ENCODE measurements at regions not wholly inside any gene's neighbourhood (a gene's known extent, or its start where the extent isn't known, plus 50 kb on each side); places are given as distances from the start of the nearest gene placed in this dataset.

DNA sequence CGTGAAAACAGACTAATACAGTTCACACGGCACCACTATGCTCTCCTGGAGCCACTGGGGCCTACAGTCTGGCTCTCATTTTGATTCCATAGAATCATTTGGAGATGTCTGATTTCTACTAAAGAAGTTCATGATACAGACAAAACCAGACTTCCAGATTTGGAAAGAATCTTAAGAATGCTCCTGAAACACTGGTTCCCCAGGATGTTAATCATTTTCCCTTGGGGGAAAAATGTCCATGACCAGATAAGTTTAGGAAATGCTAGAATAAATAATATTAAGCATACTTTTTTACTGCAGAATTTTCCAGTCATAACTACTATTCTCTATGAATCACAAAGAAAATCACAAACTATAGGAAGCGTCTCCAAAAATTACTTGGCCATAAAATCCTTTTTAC is 63.0 kb upstream of the RGS7 start:
- peaks cover 8% of the 10 kb centered on the region for H3K4me1 ChIP-seq (ENCODE audit: control insufficient read depth, insufficient read depth, low read length)
- no peaks in the 10 kb centered on the region for H3K9me3 ChIP-seq (ENCODE audit: control insufficient read depth in 2 of 2, low read length in 2 of 2)
- H3K27ac ChIP-seq (ENCODE audit: low read length), result no peak overlapping the region
- H3K27me3 ChIP-seq (ENCODE audit: control insufficient read depth in 1 of 2, insufficient read depth in 2 of 2, low read length in 2 of 2), result peaks cover 2 to 12% of the 10 kb centered on the region in 2 donors
- no peaks in the 10 kb centered on the region for H3K36me3 ChIP-seq (ENCODE audit: control insufficient read depth in 2 of 2, insufficient read depth in 2 of 2, low read length in 2 of 2)
- no peak overlapping the region for H3K9ac ChIP-seq (ENCODE audit: low read length in 2 of 2)
- no peak overlapping the region for H3K4me3 ChIP-seq (ENCODE audit: low read length in 2 of 2)

DNA sequence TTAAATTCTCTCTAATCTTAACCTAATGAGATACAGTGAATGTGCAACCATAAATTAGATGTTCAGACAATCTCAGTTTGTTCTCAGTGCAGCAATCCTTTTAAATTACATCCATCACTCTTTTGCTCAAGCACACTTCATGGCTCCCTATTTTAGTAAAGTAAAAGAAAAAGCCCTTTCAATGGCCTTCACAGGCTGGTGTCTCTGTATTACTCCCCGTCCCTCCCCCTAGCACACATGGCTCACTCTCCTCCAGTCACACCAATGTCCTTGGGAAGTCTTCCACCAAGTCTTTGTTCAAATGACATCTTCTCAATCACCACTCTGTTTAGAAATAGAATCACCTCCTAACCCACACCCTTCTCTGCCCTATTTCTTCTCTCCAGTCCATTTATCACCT is 60.3 kb upstream of the RGS7 start:
- Histone ChIP-seq H3K4me1 (ENCODE audit: control insufficient read depth, insufficient read depth, low read length) (no peaks in the 10 kb centered on the region), H3K4me3 (ENCODE audit: low read length in 2 of 2) (no peak overlapping the region), H3K27me3 (ENCODE audit: control insufficient read depth in 1 of 2, insufficient read depth in 2 of 2, low read length in 2 of 2) (no peaks in the 10 kb centered on the region), H3K9ac (ENCODE audit: low read length in 2 of 2) (no peak overlapping the region), H3K36me3 (ENCODE audit: control insufficient read depth in 2 of 2, insufficient read depth in 2 of 2, low read length in 2 of 2) (no peaks in the 10 kb centered on the region), H3K9me3 (ENCODE audit: control insufficient read depth in 2 of 2, low read length in 2 of 2) (peaks cover 0 to 5% of the 10 kb centered on the region in 2 donors), H3K27ac (ENCODE audit: low read length) (no peak overlapping the region)

DNA sequence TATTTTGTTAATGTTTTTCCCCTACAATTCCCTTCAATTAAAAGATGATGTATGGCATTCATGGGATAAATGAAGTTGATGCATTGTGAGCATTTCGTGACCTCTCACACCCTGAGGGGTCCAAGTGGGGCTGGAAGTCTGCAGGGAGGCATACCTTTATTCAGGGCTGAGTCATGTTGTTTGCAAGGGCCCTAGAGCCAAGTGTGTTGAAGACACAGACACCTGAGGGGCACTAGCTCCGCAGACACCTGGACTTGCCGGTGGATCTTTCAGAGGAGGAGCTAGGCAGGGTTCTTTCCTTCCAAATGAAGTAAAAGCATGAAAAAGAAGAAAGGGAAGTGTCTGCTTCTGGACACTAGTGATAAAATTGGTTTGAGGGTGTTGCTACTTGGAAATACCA is 57.0 kb upstream of the RGS7 start:
- H3K4me3 ChIP-seq (ENCODE audit: low read length in 2 of 2), result no peak overlapping the region
- no peaks in the 10 kb centered on the region for H3K36me3 ChIP-seq (ENCODE audit: control insufficient read depth in 2 of 2, insufficient read depth in 2 of 2, low read length in 2 of 2)
- H3K9ac ChIP-seq (ENCODE audit: low read length in 2 of 2), result no peak overlapping the region
- no peaks in the 10 kb centered on the region for H3K4me1 ChIP-seq (ENCODE audit: control insufficient read depth, insufficient read depth, low read length)
- no peaks in the 10 kb centered on the region for H3K27me3 ChIP-seq (ENCODE audit: control insufficient read depth in 1 of 2, insufficient read depth in 2 of 2, low read length in 2 of 2)
- no peak overlapping the region for H3K27ac ChIP-seq (ENCODE audit: low read length)
- peaks cover 0 to 5% of the 10 kb centered on the region in 2 donors for H3K9me3 ChIP-seq (ENCODE audit: control insufficient read depth in 2 of 2, low read length in 2 of 2)

DNA sequence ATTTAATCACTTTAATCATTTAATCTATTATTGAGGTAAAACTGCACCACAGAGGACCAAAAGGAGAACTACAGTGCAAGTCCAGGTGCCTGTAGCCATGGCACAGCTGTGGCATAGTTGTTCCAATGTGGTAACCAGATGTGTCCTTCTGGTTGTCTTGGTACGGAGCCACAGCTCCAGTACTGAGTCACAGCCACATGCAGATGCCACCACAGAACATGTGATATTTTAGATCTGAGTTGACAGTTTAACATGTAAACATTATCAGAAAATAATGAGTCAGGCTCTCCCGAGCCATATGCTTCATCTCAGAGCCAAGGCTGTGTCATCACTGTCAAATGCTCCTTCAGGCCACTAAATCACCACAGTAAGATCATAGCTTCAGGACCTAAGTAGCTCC is 56.4 kb upstream of the RGS7 start:
- H3K9ac ChIP-seq (ENCODE audit: low read length in 2 of 2), result no peak overlapping the region
- H3K4me1 ChIP-seq (ENCODE audit: control insufficient read depth, insufficient read depth, low read length), result no peaks in the 10 kb centered on the region
- no peak overlapping the region for H3K27ac ChIP-seq (ENCODE audit: low read length)
- no peaks in the 10 kb centered on the region for H3K27me3 ChIP-seq (ENCODE audit: control insufficient read depth in 1 of 2, insufficient read depth in 2 of 2, low read length in 2 of 2)
- H3K9me3 ChIP-seq (ENCODE audit: control insufficient read depth in 2 of 2, low read length in 2 of 2), result peaks cover 0 to 5% of the 10 kb centered on the region in 2 donors
- no peak overlapping the region for H3K4me3 ChIP-seq (ENCODE audit: low read length in 2 of 2)
- no peaks in the 10 kb centered on the region for H3K36me3 ChIP-seq (ENCODE audit: control insufficient read depth in 2 of 2, insufficient read depth in 2 of 2, low read length in 2 of 2)

DNA sequence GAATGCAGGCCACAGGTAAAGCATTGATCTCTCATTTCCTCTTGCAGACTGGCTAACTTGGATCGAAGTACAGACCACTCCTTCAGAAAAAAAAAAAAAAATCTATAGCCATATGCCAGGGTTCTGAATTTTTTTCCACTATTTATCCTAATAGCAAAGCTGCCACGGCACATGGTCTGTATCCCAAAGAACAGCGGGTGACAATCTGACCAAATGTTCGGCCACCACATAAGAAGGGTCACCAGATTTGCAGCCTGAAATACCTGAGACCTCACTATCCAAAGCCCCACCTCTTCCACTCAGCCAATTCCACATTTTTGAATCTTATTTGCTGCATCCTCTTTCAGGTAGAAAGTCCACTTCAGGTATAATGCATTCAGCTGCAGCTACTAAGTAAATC is 55.6 kb upstream of the RGS7 start:
- Histone ChIP-seq H3K9me3 (ENCODE audit: control insufficient read depth in 2 of 2, low read length in 2 of 2) (peaks cover 0 to 5% of the 10 kb centered on the region in 2 donors), H3K27ac (ENCODE audit: low read length) (no peak overlapping the region), H3K36me3 (ENCODE audit: control insufficient read depth in 2 of 2, insufficient read depth in 2 of 2, low read length in 2 of 2) (no peaks in the 10 kb centered on the region), H3K4me1 (ENCODE audit: control insufficient read depth, insufficient read depth, low read length) (no peaks in the 10 kb centered on the region), H3K4me3 (ENCODE audit: low read length in 2 of 2) (no peak overlapping the region), H3K9ac (ENCODE audit: low read length in 2 of 2) (no peak overlapping the region), H3K27me3 (ENCODE audit: control insufficient read depth in 1 of 2, insufficient read depth in 2 of 2, low read length in 2 of 2) (no peaks in the 10 kb centered on the region)

DNA sequence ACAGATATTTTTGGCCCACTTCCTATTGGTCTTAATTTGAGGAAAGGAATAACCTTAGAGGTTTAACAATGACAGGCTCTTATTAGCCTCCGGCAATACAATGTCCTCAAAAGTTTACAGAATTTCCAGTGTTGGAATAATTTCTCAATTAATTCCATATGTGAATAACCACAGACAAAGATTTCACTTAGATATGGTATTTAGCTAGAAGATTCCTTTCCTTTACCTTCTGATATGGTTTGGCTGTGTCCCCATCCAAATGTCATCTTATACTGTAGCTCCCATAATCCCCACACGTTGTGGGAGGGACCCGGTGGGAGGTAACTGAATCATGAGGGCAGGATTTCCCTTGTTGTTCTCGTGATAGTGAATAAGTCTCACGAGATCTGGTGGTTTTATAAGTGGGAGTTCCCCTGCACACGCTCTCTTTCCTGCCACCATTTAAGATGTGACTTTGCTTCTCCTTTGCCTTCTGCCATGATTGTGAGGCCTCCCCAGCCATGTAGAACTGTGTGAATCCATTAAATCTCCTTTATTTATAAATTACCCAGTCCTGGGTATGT is 54.9 kb upstream of the RGS7 start:
- Histone ChIP-seq H3K4me3 (ENCODE audit: low read length in 2 of 2) (no peak overlapping the region), H3K4me1 (ENCODE audit: control insufficient read depth, insufficient read depth, low read length) (no peaks in the 10 kb centered on the region), H3K9ac (ENCODE audit: low read length in 2 of 2) (no peak overlapping the region), H3K9me3 (ENCODE audit: control insufficient read depth in 2 of 2, low read length in 2 of 2) (peaks cover 0 to 5% of the 10 kb centered on the region in 2 donors), H3K36me3 (ENCODE audit: control insufficient read depth in 2 of 2, insufficient read depth in 2 of 2, low read length in 2 of 2) (no peaks in the 10 kb centered on the region), H3K27ac (ENCODE audit: low read length) (no peak overlapping the region), H3K27me3 (ENCODE audit: control insufficient read depth in 1 of 2, insufficient read depth in 2 of 2, low read length in 2 of 2) (no peaks in the 10 kb centered on the region)

DNA sequence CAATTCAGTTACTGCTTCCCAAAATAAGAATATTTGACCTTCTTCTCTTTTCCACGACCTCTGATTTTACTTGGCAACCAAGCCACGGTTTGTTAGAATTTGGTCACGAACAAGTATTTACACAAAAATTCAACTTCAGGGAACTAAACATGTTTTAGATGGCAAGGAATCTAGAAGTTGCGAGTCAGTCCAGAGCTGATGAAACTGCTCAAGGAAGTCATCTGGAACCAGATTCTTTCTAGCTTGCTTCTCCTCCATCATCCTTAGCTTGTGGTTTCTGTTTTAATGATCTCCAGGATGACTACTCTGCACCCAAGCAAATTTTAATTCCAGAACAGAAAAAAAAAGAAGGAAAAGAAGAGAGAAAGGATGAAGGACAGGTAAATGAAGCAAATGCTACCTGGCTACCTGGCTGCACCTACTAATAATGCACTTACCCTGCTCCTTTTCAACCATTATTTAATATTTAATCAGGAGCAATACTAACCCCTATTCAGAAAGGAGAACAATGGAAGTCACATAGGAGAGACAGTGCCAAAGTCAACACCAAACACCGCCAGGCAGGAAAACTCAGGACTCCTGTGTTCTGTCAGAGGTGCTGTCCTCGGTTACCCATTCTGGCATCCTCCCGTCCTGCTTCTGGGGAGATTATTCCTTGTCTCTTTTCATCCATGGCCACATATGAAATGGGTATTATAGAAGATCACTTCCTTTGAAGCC is 54.2 kb upstream of the RGS7 start:
- Histone ChIP-seq H3K9me3 (ENCODE audit: control insufficient read depth in 2 of 2, low read length in 2 of 2) (peaks cover 0 to 5% of the 10 kb centered on the region in 2 donors), H3K27ac (ENCODE audit: low read length) (no peak overlapping the region), H3K4me3 (ENCODE audit: low read length in 2 of 2) (no peak overlapping the region), H3K9ac (ENCODE audit: low read length in 2 of 2) (no peak overlapping the region), H3K4me1 (ENCODE audit: control insufficient read depth, insufficient read depth, low read length) (no peaks in the 10 kb centered on the region), H3K27me3 (ENCODE audit: control insufficient read depth in 1 of 2, insufficient read depth in 2 of 2, low read length in 2 of 2) (no peaks in the 10 kb centered on the region), H3K36me3 (ENCODE audit: control insufficient read depth in 2 of 2, insufficient read depth in 2 of 2, low read length in 2 of 2) (no peaks in the 10 kb centered on the region)

DNA sequence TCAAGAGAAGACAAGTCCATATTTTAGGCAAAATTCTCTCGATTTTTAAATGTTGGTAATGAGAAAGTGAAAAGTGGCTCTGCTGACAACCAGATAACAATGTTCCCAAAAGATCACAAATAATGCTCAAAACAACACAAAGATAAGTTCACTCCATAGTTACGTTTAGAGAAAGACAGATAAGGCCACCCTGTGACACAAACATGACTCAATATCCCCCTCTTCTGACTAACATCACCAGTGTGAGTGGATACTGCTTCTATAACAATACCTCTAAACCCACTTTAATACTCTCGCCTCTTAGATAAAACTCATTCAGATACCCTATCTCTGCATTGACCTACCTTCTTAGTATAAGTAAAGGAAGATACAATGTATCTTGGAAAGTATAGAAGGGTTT is 51.2 kb upstream of the RGS7 start:
- no peak overlapping the region for H3K27ac ChIP-seq (ENCODE audit: low read length)
- H3K4me3 ChIP-seq (ENCODE audit: low read length in 2 of 2), result no peak overlapping the region
- H3K27me3 ChIP-seq (ENCODE audit: control insufficient read depth in 1 of 2, insufficient read depth in 2 of 2, low read length in 2 of 2), result no peaks in the 10 kb centered on the region
- H3K4me1 ChIP-seq (ENCODE audit: control insufficient read depth, insufficient read depth, low read length), result no peaks in the 10 kb centered on the region
- no peaks in the 10 kb centered on the region for H3K36me3 ChIP-seq (ENCODE audit: control insufficient read depth in 2 of 2, insufficient read depth in 2 of 2, low read length in 2 of 2)
- no peak overlapping the region for H3K9ac ChIP-seq (ENCODE audit: low read length in 2 of 2)
- peaks cover 0 to 2% of the 10 kb centered on the region in 2 donors for H3K9me3 ChIP-seq (ENCODE audit: control insufficient read depth in 2 of 2, low read length in 2 of 2)

All from stomach smooth muscle (tissue), 2 donors.